Activated T-cell treated with anti-CD3 and anti-CD28 coated beads, Interleukin-2, amount 50 U/mL, for 72 hours (primary cell): ENCODE measurements at regions not wholly inside any gene's neighbourhood (a gene's known extent, or its start where the extent isn't known, plus 50 kb on each side); places are given as distances from the start of the nearest gene placed in this dataset.
"Not testable (repeated sequence)": the region's sequence is repeated elsewhere in the genome, so short reads cannot be mapped to it uniquely, and the experiment has no call there.

Experiments used
- ATAC-seq, 2 donors: fragments of 150-1000 bp; cut with Tn5 transposase; replicated peaks in 1 of 2; 2 replicates each; pipeline ENCODE4 v1.10.0; 2021; ENCODE audit warnings: moderate library complexity in 2 of 2, mild to moderate bottlenecking in 1 of 2
- DNase-seq, 2 donors: peaks; one replicate each; pipeline ENCODE4 v3.0.0; 2021 to 2022; ENCODE audit warnings: mixed read lengths in 1 of 2
- H3K27ac Mint-ChIP-seq: one replicate; pipeline ENCODE4 v1.8.0; 2022; ENCODE audit warnings: mild to moderate bottlenecking, moderate library complexity, mixed read lengths
- H3K27me3 Mint-ChIP-seq: one replicate; pipeline ENCODE4 v1.8.0; 2022; ENCODE audit warnings: low read depth, mixed read lengths
- H3K36me3 Mint-ChIP-seq, 2 donors: one replicate each; pipeline ENCODE4 v1.8.0; 2022; ENCODE audit warnings: mixed read lengths in 2 of 2, mild to moderate bottlenecking in 1 of 2; ENCODE audit not compliant: insufficient read depth in 2 of 2
- H3K4me1 Mint-ChIP-seq: one replicate; pipeline ENCODE4 v1.8.0; 2022; ENCODE audit warnings: low read depth, mixed read lengths
- H3K4me3 Mint-ChIP-seq, 2 donors: one replicate each; pipeline ENCODE4 v1.8.0; 2022; ENCODE audit warnings: mild to moderate bottlenecking in 2 of 2, mixed read lengths in 2 of 2, moderate library complexity in 2 of 2
- H3K9me3 Mint-ChIP-seq, 2 donors: one replicate each; pipeline ENCODE4 v1.8.0; 2022; ENCODE audit warnings: mixed read lengths in 2 of 2

DNA sequence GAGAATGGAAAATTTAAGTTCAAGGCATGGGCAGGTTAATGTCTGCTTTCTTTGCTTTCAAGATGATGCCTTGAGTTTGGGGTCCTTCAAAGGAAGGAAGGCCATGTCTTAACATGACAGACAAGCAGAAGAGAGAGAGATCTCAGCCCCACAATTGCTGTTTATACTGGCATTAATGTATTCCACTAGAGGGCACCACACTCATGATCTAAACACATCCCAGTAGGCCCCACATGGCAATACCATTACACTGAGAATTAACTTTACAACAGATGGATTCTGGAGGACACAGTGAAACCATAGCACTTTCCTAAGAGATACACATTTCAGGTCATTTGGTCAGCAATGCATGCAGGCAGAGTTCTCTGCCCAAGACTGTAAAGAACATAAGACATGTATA lies 1460.3 kb downstream of the RPIA start:
- ATAC-seq, DNase-seq, H3K27me3 Mint-ChIP-seq, H3K9me3 Mint-ChIP-seq, H3K36me3 Mint-ChIP-seq, H3K4me3 Mint-ChIP-seq, H3K27ac Mint-ChIP-seq, H3K4me1 Mint-ChIP-seq: not testable (repeated sequence)

DNA sequence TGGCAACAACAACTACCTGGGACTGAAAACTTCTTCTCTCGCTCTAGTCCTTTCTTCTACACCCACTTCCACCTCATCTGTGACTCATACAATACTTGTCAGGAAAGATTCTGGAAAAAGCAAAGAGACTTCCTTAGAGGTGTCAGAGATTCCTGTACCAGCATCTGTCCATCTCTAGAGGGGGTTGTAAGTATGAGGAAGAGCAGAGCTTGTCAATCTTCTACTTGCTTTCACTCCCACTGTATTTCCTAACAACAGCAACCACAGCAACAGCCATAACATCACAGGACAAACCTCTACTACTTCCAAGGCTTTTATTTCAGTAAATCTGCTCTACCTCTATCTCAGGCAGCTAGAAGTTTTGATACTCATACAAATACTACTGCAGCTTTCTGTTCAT lies 1479.5 kb downstream of the RPIA start:
- not testable (repeated sequence) for ATAC-seq, H3K9me3 Mint-ChIP-seq, H3K4me1 Mint-ChIP-seq, H3K36me3 Mint-ChIP-seq, H3K4me3 Mint-ChIP-seq, H3K27ac Mint-ChIP-seq, H3K27me3 Mint-ChIP-seq, DNase-seq

DNA sequence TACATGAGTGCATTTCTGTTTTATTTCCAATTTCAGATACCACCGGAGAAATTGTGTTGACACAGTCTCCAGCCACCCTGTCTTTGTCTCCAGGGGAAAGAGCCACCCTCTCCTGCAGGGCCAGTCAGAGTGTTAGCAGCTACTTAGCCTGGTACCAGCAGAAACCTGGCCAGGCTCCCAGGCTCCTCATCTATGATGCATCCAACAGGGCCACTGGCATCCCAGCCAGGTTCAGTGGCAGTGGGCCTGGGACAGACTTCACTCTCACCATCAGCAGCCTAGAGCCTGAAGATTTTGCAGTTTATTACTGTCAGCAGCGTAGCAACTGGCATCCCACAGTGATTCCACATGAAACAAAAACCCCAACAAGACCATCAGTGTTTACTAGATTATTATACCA lies 1481.6 kb downstream of the RPIA start:
- not testable (repeated sequence) for H3K27ac Mint-ChIP-seq, H3K9me3 Mint-ChIP-seq, H3K27me3 Mint-ChIP-seq, H3K36me3 Mint-ChIP-seq, ATAC-seq, DNase-seq, H3K4me3 Mint-ChIP-seq, H3K4me1 Mint-ChIP-seq

DNA sequence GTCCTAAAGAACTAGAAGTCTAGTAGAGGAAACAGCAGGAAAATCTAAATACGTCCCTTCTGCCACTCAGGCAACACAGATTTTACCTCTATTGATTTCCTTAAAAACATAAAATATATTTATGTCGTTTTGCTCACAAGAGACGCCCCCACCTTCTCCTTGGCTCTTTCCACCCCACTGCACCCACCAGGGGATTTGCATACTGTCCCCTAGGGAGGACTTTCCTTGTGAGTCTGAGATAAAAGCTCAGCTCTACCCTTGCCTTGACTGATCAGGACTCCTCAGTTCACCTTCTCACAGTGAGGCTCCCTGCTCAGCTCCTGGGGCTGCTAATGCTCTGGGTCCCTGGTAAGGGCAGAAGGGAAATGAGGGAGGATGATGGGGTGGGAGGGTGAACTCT lies 1488.1 kb downstream of the RPIA start:
- not testable (repeated sequence) for H3K27ac Mint-ChIP-seq, H3K9me3 Mint-ChIP-seq, ATAC-seq, DNase-seq, H3K4me3 Mint-ChIP-seq, H3K4me1 Mint-ChIP-seq, H3K36me3 Mint-ChIP-seq, H3K27me3 Mint-ChIP-seq

DNA sequence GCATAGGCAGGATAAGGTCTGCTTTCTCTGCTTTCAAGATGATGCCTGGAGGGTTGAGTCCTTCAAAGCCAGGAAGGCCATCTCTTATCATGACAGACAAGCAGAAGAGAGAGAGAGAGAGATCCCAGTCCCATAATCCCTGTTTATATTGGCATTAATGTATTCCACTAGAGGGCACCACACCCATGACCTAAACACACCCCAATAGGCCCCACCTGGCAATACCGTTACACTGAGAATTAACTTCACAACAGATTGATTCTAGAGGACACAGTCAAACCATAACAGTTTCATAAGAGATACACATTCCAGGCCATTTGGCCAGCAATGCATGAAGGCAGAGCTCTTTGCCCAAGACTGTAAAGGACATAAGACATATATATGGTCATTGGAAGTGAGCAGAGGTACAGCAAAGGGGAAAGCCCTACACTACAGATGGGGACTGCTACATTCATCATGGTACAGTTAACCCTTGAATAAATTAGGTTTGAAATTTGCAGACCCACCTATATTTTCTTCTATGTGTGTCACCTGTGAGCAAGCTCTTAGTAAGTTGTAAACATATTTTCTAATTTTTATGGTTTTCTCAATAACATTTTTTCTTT lies 1516.1 kb downstream of the RPIA start:
- H3K27me3 Mint-ChIP-seq, result no peaks in the 10 kb centered on the region
- no peak overlapping the region for H3K4me3 Mint-ChIP-seq
- H3K4me1 Mint-ChIP-seq, result no peaks in the 10 kb centered on the region
- no peak for ATAC-seq
- peaks cover 3% of the 10 kb centered on the region in 2 donors for H3K9me3 Mint-ChIP-seq
- no peak for DNase-seq
- H3K36me3 Mint-ChIP-seq, result no peaks in the 10 kb centered on the region
- H3K27ac Mint-ChIP-seq, result no peak overlapping the region

DNA sequence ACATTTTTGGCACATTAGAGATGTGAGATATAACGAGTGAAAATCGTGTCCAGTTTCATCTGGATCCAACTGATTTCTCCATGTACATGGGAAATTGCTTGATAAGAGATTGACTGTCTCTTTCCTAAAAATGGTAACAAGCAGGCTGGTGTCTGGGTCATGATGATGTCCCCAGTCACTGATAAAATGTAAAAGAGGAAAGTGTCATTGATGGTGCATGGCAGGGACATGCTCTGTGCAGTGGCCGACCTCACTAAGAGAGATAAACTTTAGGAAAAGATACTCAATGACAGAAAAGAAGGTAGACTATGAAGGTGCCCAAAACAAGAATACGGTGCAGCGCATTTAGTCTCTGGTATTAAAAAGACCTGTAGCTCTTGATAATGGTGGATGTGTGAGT lies 1517.5 kb downstream of the RPIA start:
- Mint-ChIP-seq H3K27me3 (no peaks in the 10 kb centered on the region), H3K4me3 (no peak overlapping the region), H3K9me3 (peaks cover 3% of the 10 kb centered on the region in 2 donors), H3K27ac (no peak overlapping the region), H3K36me3 (no peaks in the 10 kb centered on the region), H3K4me1 (no peaks in the 10 kb centered on the region)
- ATAC-seq (no peak), DNase-seq (no peak)

DNA sequence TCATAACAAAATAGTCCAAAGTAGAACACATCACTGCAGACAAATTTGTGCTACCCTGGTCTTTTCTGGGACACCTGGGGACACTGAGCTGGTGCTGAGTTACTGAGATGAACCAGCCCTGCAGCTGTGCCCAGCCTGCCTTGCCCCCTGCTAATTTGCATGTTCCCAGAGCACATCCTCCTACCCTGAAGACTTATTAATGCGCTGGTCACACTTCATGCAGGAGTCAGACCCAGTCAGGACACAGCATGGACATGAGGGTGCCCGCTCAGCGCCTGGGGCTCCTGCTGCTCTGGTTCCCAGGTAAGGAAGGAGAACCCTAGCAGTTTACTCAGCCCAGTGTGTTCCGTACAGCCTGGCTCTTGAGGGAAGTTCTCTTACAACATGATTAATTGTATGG lies 1518.3 kb downstream of the RPIA start:
- Mint-ChIP-seq H3K27ac (no peak overlapping the region), H3K4me3 (no peak overlapping the region), H3K4me1 (no peaks in the 10 kb centered on the region), H3K9me3 (peaks cover 2 to 3% of the 10 kb centered on the region in 2 donors), H3K36me3 (no peaks in the 10 kb centered on the region), H3K27me3 (no peaks in the 10 kb centered on the region)
- DNase-seq, result no peak
- no peak for ATAC-seq

DNA sequence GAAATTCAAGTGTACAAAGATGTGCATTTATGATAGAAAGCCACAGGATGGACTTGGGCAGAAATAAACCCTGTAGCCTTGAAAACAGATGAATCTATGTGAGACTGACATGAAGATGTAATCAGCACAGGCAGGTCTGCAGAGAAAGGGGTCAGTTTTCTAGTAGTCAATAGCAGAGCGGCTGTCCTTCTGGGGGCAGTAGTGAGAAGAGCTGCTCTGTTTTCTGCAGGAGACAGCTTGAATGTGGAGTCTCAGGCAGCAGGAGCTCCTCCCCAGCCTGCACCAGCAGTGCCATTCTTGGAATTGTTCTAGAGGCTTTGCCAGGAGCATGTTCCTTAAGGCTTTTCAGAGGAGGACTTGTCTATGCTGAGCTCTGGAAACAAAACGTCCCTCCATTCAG lies 1524.4 kb downstream of the RPIA start:
- not testable (repeated sequence) for H3K27me3 Mint-ChIP-seq, ATAC-seq, H3K4me3 Mint-ChIP-seq, H3K27ac Mint-ChIP-seq, H3K4me1 Mint-ChIP-seq, H3K9me3 Mint-ChIP-seq, DNase-seq, H3K36me3 Mint-ChIP-seq

DNA sequence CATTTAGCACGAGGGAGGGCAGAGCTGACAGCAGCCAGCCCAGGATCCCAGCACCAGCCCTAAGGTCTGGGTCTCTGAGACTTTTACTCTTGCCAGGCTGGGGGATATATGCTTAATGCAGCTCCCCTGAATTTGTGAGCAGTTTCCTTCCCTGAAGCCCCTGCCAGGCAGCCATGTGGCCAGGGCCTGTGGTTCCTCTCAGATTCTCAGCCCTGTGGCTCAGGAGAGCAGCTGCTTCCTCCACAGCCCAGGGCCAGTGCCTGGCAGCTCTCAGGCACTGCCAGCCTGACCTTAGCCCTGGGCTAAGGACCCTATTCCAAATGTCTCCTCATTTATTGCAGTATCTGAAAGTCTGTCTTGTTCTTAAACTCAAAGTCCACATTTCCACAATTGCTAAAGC lies 1525.3 kb downstream of the RPIA start:
- H3K4me1 Mint-ChIP-seq, H3K9me3 Mint-ChIP-seq, H3K36me3 Mint-ChIP-seq, ATAC-seq, H3K27me3 Mint-ChIP-seq, H3K27ac Mint-ChIP-seq, DNase-seq, H3K4me3 Mint-ChIP-seq: not testable (repeated sequence)

DNA sequence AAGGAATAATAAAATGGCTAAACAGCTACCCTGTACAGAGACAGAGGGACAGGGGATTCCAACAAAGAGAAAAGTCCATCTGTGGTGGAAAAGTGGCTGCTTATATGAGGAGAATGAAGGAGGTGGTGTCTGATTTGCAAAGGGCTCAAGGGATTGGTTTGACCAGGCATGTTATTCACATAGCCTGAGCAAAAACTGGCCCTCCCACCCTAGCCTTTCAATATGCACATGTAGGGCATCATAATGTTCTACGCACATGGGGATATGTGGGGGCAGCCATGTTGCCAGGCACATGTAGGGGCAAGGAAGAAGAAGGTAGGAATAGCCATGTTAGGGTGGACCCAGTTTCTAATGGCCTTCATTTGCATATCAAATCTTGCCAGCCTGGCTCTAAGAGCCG lies 1527.1 kb downstream of the RPIA start:
- not testable (repeated sequence) for DNase-seq, H3K36me3 Mint-ChIP-seq, H3K27ac Mint-ChIP-seq, ATAC-seq, H3K9me3 Mint-ChIP-seq, H3K27me3 Mint-ChIP-seq, H3K4me1 Mint-ChIP-seq, H3K4me3 Mint-ChIP-seq

DNA sequence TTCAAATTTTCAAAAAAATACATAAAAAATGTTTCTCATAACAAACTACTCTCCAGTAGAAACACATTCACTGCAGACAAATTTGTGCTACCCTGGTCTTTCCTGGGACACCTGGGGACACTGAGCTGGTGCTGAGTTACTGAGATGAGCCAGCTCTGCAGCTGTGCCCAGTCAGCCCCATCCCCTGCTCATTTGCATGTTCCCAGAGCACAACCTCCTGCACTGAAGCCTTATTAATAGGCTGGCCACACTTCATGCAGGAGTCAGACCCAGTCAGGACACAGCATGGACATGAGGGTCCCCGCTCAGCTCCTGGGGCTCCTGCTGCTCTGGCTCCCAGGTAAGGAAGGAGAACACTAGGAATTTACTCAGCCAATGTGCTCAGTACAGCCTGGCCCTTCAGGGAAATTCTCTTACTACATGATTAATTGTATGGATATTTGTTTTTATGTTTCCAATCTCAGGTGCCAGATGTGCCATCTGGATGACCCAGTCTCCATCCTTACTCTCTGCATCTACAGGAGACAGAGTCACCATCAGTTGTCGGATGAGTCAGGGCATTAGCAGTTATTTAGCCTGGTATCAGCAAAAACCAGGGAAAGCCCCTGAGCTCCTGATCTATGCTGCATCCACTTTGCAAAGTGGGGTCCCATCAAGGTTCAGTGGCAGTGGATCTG lies 1529.3 kb downstream of the RPIA start:
- not testable (repeated sequence) for H3K4me1 Mint-ChIP-seq, H3K36me3 Mint-ChIP-seq, H3K4me3 Mint-ChIP-seq, H3K27me3 Mint-ChIP-seq, ATAC-seq, DNase-seq, H3K9me3 Mint-ChIP-seq, H3K27ac Mint-ChIP-seq

DNA sequence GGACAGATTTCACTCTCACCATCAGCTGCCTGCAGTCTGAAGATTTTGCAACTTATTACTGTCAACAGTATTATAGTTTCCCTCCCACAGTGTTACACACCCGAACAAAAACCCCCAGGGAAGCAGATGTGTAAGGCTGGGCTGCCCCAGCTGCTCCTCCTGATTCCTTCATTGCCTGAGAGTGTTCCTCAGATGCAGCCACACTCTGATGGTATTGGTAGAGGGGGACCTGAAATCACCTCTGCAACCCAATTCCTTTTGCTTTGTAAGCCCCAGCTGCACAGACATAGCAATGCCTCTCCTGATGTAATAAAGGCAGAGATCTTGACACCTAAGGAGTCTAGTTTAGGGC lies 1529.8 kb downstream of the RPIA start:
- DNase-seq (no peak), ATAC-seq (no peak)
- H3K4me1 Mint-ChIP-seq, result no peaks in the 10 kb centered on the region
- no peak overlapping the region for H3K4me3 Mint-ChIP-seq
- H3K27ac Mint-ChIP-seq, result no peak overlapping the region
- no peaks in the 10 kb centered on the region for H3K36me3 Mint-ChIP-seq
- no peaks in the 10 kb centered on the region for H3K27me3 Mint-ChIP-seq
- peaks cover 0 to 4% of the 10 kb centered on the region in 2 donors for H3K9me3 Mint-ChIP-seq

DNA sequence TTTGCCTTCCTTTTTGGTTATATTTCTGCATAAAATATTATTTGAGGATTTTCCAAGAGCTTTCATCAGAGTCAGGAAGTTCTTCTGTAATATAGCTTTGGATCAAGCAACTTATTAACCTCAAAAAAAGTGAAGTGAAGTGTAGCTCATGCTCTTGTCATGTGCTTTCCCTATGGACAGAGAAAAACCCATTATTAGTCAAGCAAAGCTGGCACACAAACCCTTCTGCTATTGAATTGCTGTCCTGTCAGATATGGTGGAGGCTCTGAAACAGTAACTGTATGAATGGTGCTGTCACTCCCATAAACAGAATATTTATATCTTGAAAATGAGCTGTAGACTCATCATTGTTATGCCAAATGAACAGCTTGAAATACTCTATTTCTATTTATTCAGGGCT lies 1533.3 kb downstream of the RPIA start:
- not testable (repeated sequence) for H3K27me3 Mint-ChIP-seq, ATAC-seq, H3K27ac Mint-ChIP-seq, H3K4me3 Mint-ChIP-seq, DNase-seq, H3K4me1 Mint-ChIP-seq, H3K36me3 Mint-ChIP-seq, H3K9me3 Mint-ChIP-seq

DNA sequence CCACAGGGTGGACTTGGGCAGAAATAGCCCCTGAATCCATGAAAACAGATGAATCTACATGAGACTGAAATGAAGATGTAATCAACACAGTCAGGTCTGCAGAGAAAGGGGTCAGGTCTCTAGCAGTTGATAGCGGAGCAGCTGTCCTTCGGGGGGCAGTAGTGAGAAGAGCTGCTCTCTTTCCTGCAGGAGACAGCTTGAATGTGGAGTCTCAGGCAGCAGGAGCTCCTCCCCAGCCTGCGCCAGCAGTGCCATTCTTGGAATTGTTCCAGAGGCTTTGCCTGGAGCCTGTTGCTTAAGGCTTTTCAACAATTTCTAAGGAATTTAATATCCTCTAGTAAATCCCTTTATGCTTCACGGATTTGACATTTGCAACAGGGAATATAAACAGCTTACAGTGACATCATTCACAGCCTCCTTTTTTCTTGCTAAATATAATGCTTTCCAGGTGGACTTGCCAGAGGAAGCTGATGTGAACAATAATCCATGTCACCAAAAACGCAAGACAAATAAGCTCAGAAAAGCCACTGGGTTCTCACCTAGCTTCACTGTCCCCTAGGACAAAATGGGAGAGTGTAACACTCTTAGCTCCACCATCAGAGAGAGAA lies 1535.1 kb downstream of the RPIA start:
- H3K36me3 Mint-ChIP-seq, DNase-seq, ATAC-seq, H3K27me3 Mint-ChIP-seq, H3K27ac Mint-ChIP-seq, H3K4me1 Mint-ChIP-seq, H3K9me3 Mint-ChIP-seq, H3K4me3 Mint-ChIP-seq: not testable (repeated sequence)
